Right lobe of liver (tissue), 4 donors: ENCODE measurements at regions not wholly inside any gene's neighbourhood (a gene's known extent, or its start where the extent isn't known, plus 50 kb on each side); places are given as distances from the start of the nearest gene placed in this dataset.

ENCODE experiments used
- POLR2A ChIP-seq: fragments of 450-650 bp; IDR thresholded peaks from one replicate; pipeline ENCODE4 v1.6.1; 2017; ENCODE audit warnings: antibody characterized with exemption, mild to moderate bottlenecking
- TF ChIP-seq, protein P1 (sequence below), 4 donors: fragments of 200-600 bp in 3 of 4; fragments of 450-650 bp in 1 of 4; IDR thresholded peaks; one replicate each; pipeline versions ENCODE4 v1.5.1 to v1.8.0; 2016 to 2022; ENCODE audit warnings: antibody characterized with exemption in 4 of 4, mild to moderate bottlenecking in 2 of 4
- donor health status: DM: no; HTN: no; CAD: no.
- donor health status: DM: no; HTN: no; CAD: no.
- donor health status: DM: no; HTN: yes; CAD: no.

DNA sequence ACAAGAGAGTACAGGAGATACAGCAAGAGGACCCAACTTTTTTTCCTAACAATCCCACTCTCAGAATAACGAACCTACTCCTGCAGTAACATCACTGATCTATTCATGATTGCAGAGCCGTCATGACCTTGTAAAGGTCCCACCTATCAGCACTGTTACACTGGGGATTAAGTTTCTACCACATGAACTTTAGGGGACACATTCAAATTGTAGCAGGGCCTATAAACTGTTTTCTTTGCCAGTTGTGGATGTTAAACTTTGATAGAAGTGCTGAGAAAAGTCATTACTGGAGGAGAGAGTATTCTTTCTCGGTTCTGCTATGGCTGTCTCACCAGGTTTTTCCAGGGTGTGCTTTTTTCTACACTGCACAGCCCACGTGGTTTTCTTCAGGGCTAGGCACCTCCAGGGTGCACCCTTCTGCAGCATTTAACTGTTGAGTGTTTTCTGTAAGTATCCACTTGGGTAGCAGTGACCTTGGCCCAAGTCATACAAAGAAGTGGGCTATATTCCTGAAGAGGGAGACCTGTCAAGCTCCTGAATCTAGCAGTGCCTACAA is 131.6 kb upstream of the AHR start:
- TF ChIP-seq, protein P1, sequence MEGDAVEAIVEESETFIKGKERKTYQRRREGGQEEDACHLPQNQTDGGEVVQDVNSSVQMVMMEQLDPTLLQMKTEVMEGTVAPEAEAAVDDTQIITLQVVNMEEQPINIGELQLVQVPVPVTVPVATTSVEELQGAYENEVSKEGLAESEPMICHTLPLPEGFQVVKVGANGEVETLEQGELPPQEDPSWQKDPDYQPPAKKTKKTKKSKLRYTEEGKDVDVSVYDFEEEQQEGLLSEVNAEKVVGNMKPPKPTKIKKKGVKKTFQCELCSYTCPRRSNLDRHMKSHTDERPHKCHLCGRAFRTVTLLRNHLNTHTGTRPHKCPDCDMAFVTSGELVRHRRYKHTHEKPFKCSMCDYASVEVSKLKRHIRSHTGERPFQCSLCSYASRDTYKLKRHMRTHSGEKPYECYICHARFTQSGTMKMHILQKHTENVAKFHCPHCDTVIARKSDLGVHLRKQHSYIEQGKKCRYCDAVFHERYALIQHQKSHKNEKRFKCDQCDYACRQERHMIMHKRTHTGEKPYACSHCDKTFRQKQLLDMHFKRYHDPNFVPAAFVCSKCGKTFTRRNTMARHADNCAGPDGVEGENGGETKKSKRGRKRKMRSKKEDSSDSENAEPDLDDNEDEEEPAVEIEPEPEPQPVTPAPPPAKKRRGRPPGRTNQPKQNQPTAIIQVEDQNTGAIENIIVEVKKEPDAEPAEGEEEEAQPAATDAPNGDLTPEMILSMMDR (IDR thresholded peaks at IDR 0.05), result no peak
- TF ChIP-seq POLR2A, result no peak
